ENCODE measurements at regions not wholly inside any gene's neighbourhood (a gene's known extent, or its start where the extent isn't known, plus 50 kb on each side); places are given as distances from the start of the nearest gene placed in this dataset.

GRCh38 chr1:18041685-18042355, 65.8 kb upstream of the IGSF21 start:
- no peak for TF ChIP-seq CTCF (IDR thresholded peaks at IDR 0.05; ENCODE audit: low read length, missing control alignments)
- no peak overlapping the region for H3K4me3 ChIP-seq (replicated peaks; ENCODE audit: low read depth, low read length)
- no peak for DNase-seq (ENCODE audit: low read depth)

- no peak overlapping the region for H3K4me3 ChIP-seq (replicated peaks; ENCODE audit: low read depth, low read length)
- TF ChIP-seq CTCF (IDR thresholded peaks at IDR 0.05; ENCODE audit: low read length, missing control alignments): no peak
- DNase-seq (ENCODE audit: low read depth): no peak
Measured at GRCh38 chr1:18043871-18044270, 63.7 kb upstream of the IGSF21 start.

GRCh38 chr1:18045203-18045602, 62.4 kb upstream of the IGSF21 start:
- H3K4me3 ChIP-seq (replicated peaks; ENCODE audit: low read depth, low read length): no peak overlapping the region
- TF ChIP-seq CTCF (IDR thresholded peaks at IDR 0.05; ENCODE audit: low read length, missing control alignments): no peak
- no peak for DNase-seq (ENCODE audit: low read depth)

GRCh38 chr1:18045621-18046020, 62.0 kb upstream of the IGSF21 start:
- no peak for TF ChIP-seq CTCF (IDR thresholded peaks at IDR 0.05; ENCODE audit: low read length, missing control alignments)
- no peak for DNase-seq (ENCODE audit: low read depth)
- no peak overlapping the region for H3K4me3 ChIP-seq (replicated peaks; ENCODE audit: low read depth, low read length)

- no peak overlapping the region for H3K4me3 ChIP-seq (replicated peaks; ENCODE audit: low read depth, low read length)
- TF ChIP-seq CTCF (IDR thresholded peaks at IDR 0.05; ENCODE audit: low read length, missing control alignments): no peak
- DNase-seq (ENCODE audit: low read depth): no peak
Measured at GRCh38 chr1:18047122-18047521, 60.5 kb upstream of the IGSF21 start.

GRCh38 chr1:18049228-18049627, 58.4 kb upstream of the IGSF21 start:
- no peak for DNase-seq (ENCODE audit: low read depth)

More at GRCh38 chr1:18049228-18049627, 58.4 kb upstream of the IGSF21 start:
- H3K4me3 ChIP-seq (replicated peaks; ENCODE audit: low read depth, low read length): no peak overlapping the region
- no peak for TF ChIP-seq CTCF (IDR thresholded peaks at IDR 0.05; ENCODE audit: low read length, missing control alignments)

All from fibroblast of pulmonary artery (primary cell).